GM12878 (cell line): ENCODE measurements at regions not wholly inside any gene's neighbourhood (a gene's known extent, or its start where the extent isn't known, plus 50 kb on each side); places are given as distances from the start of the nearest gene placed in this dataset.

Source experiments
- ATAC-seq: fragments of 200-7000 bp; cut with Tn5 transposase; 3 replicates; pipeline ENCODE4 v1.9.1; 2020; ENCODE audit warnings: mild to moderate bottlenecking, moderate library complexity
- BruUV-seq: library from RNA; stranded (reverse); fragments of 400-500 nt; replicated peaks from 2 replicates; lab custom pipeline; 2021; lab: Mats Ljungman, UMichigan
- CTCF ChIA-PET: fragments of 300-600 bp; sonication (Branson Sonifier 250); formaldehyde crosslinking; extraction: SDS; loops from one replicate; lab custom pipeline; 2021; ENCODE audit warnings: inconsistent platforms; lab: Yijun Ruan, JAX
- POLR2A ChIA-PET: fragments of 350-600 bp; formaldehyde crosslinking; extraction: SDS; loops from one replicate; lab custom pipeline; 2021; ENCODE audit warnings: inconsistent platforms; lab: Charles Lee
- RAD21 ChIA-PET: fragments of 300-600 bp; sonication (Branson Sonifier 250); formaldehyde crosslinking; loops from one replicate; lab custom pipeline; 2023; ENCODE audit warnings: antibody characterized with exemption; ENCODE audit not compliant: unreplicated experiment; lab: Charles Lee
- SMC1A ChIA-PET: fragments of 300-600 bp; sonication (Branson Sonifier 250); formaldehyde crosslinking; loops from one replicate; lab custom pipeline; 2023; ENCODE audit not compliant: unreplicated experiment, uncharacterized antibody; lab: Charles Lee
- DNase-seq: peaks from one replicate; pipeline ENCODE4 v3.0.0-alpha.2; 2011; ENCODE audit warnings: low read depth, low spot score
- FAIRE-seq: peaks from 3 replicates; lab custom pipeline; 2011; peaks lifted over from hg19 to GRCh38; lab: Jason Lieb, UNC
- H2AFZ ChIP-seq: 2 replicates; pipeline ENCODE4 v1.6.0; 2011; ENCODE audit warnings: low read depth, low read length, control low read depth; ENCODE audit not compliant: control insufficient read depth
- H3K27ac ChIP-seq: 2 replicates; pipeline ENCODE4 v1.5.1; 2011; ENCODE audit warnings: control low read depth; ENCODE audit not compliant: control insufficient read depth, insufficient read depth
- H3K27me3 ChIP-seq, 2 experiments: replicated peaks in 1 of 2; 2 replicates each; pipeline versions ENCODE4 v1.6.0 to v1.6.1; 2011; ENCODE audit warnings: low read length in 1 of 2; ENCODE audit not compliant: control insufficient read depth in 2 of 2, insufficient read depth in 2 of 2
- H3K36me3 ChIP-seq, 2 experiments: 2 replicates each; pipeline ENCODE4 v1.5.1; 2011; ENCODE audit warnings: low read length in 1 of 2; ENCODE audit not compliant: control insufficient read depth in 2 of 2, insufficient read depth in 2 of 2
- H3K4me1 ChIP-seq: 2 replicates; pipeline ENCODE4 v1.6.1; 2011; ENCODE audit warnings: mild to moderate bottlenecking, low read length, moderate library complexity, mixed read lengths; ENCODE audit not compliant: control insufficient read depth, insufficient read depth
- H3K4me2 ChIP-seq: 2 replicates; pipeline ENCODE4 v1.6.0; 2011; ENCODE audit warnings: control low read depth; ENCODE audit not compliant: control insufficient read depth, insufficient read depth
- H3K4me3 ChIP-seq: fragments of 200-600 bp; sonication (generic); 2 replicates; pipeline ENCODE4 v1.5.1; 2016
- H3K79me2 ChIP-seq: 2 replicates; pipeline ENCODE4 v1.6.0; 2011; ENCODE audit warnings: low read length; ENCODE audit not compliant: control insufficient read depth, insufficient read depth
- H3K9ac ChIP-seq: 2 replicates; pipeline ENCODE4 v1.8.0; 2011; ENCODE audit warnings: low read length, control low read depth, mixed read lengths; ENCODE audit not compliant: control insufficient read depth, insufficient read depth
- H3K9me3 ChIP-seq: replicated peaks from 3 replicates; pipeline ENCODE4 v1.5.1; 2011; ENCODE audit warnings: mild to moderate bottlenecking, low read length; ENCODE audit not compliant: control insufficient read depth, insufficient read depth
- H4K20me1 ChIP-seq: 2 replicates; pipeline ENCODE4 v1.6.0; 2011; ENCODE audit not compliant: control insufficient read depth, insufficient read depth
- EGR1 ChIP-seq, 2 experiments: IDR thresholded peaks; 1 replicate in 1 of 2; 2 replicates in 1 of 2; pipeline ENCODE4 v1.6.1; 2011 to 2012; ENCODE audit warnings: low read depth in 2 of 2, low read length in 2 of 2, borderline replicate concordance in 1 of 2, mild to moderate bottlenecking in 1 of 2, moderate library complexity in 1 of 2
- NBN ChIP-seq: fragments of 450-650 bp; IDR thresholded peaks from 2 replicates; pipeline ENCODE4 v1.6.1; 2016
- TAF1 ChIP-seq: IDR thresholded peaks from 2 replicates; pipeline ENCODE4 v1.6.1; 2011; ENCODE audit warnings: mild to moderate bottlenecking, low read depth, low read length, borderline replicate concordance
- TCF7 ChIP-seq: IDR thresholded peaks from 2 replicates; pipeline ENCODE4 v1.6.1; 2014; ENCODE audit warnings: antibody characterized with exemption, borderline replicate concordance
- ZZZ3 ChIP-seq: IDR thresholded peaks from 2 replicates; pipeline ENCODE4 v1.6.1; 2011; ENCODE audit warnings: low read depth; ENCODE audit not compliant: control insufficient read depth, insufficient read length
- WGBS: methylation state at CpG from one replicate; pipeline ENCODE4 v1.1.6; 2016; ENCODE audit warnings: low lambda C conversion rate; ENCODE audit not compliant: insufficient replicate concordance, insufficient coverage; ENCODE audit errors: missing lambda C conversion rate; 5-methylcytosine and 5-hydroxymethylcytosine counted together
- in situ Hi-C: fragments of 300-500 bp; cut with MboI; formaldehyde crosslinking; loops from 9 replicates; pipeline ENCODE4 v1.14.3; 2018; ENCODE audit warnings: mixed read lengths
- intact Hi-C: fragments of 100-400 bp; cut with micrococcal nuclease; formaldehyde crosslinking; loops from one replicate; pipeline ENCODE4 v1.14.2; 2022; ENCODE audit not compliant: unreplicated experiment
- TF ChIP-seq, protein P1 (sequence below): fragments of 450-650 bp; IDR thresholded peaks from 2 replicates; pipeline ENCODE4 v1.6.1; 2017; ENCODE audit warnings: mild to moderate bottlenecking, low read depth, inconsistent platforms; ENCODE audit not compliant: poor library complexity, severe bottlenecking
- TF ChIP-seq, protein P2 (sequence below): IDR thresholded peaks from 2 replicates; pipeline ENCODE4 v1.6.1; 2011; ENCODE audit warnings: mild to moderate bottlenecking, low read depth, low read length, moderate library complexity; ENCODE audit not compliant: insufficient replicate concordance

DNA sequence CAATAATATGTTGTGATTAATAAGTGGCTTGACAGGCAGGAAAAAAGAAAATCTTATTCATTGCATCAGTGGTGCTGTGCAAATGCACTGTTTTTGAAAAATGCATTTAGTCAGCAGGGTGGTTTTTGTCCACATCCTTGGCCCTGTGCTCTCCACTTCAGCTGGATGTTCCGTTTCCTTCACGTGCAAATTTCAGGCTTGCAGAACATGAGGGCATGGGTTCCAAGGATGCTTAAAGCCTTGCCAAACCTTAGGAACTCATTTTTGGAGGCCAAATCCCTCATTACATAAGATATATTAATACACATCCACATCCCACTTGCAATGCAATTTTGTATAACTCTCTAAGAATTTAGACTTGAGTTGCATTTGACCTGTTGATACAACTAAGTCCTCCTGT, 410.1 kb downstream of the PRDM2 start:
- ATAC-seq (no peak), FAIRE-seq (no peak)
- ChIA-PET POLR2A (no interaction called here), SMC1A (no interaction called here)
- no peaks in the 10 kb centered on the region for H3K79me2 ChIP-seq
- no peaks in the 10 kb centered on the region for H3K27me3 ChIP-seq
- H3K9ac ChIP-seq: no peak overlapping the region
- intact Hi-C loops: loop anchor here (5.0 kb wide), 1 partner anchor 937 kb away; no protein-coding TSS in a partner anchor
- 28% methylated on average over 2 of the region's 2 CpGs for WGBS
- no peak overlapping the region for H2AFZ ChIP-seq
- H3K4me2 ChIP-seq: no peak overlapping the region
- no peak for TF ChIP-seq TAF1
- TF ChIP-seq, protein P1, sequence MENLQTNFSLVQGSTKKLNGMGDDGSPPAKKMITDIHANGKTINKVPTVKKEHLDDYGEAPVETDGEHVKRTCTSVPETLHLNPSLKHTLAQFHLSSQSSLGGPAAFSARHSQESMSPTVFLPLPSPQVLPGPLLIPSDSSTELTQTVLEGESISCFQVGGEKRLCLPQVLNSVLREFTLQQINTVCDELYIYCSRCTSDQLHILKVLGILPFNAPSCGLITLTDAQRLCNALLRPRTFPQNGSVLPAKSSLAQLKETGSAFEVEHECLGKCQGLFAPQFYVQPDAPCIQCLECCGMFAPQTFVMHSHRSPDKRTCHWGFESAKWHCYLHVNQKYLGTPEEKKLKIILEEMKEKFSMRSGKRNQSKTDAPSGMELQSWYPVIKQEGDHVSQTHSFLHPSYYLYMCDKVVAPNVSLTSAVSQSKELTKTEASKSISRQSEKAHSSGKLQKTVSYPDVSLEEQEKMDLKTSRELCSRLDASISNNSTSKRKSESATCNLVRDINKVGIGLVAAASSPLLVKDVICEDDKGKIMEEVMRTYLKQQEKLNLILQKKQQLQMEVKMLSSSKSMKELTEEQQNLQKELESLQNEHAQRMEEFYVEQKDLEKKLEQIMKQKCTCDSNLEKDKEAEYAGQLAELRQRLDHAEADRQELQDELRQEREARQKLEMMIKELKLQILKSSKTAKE: no peak
- TF ChIP-seq, protein P2, sequence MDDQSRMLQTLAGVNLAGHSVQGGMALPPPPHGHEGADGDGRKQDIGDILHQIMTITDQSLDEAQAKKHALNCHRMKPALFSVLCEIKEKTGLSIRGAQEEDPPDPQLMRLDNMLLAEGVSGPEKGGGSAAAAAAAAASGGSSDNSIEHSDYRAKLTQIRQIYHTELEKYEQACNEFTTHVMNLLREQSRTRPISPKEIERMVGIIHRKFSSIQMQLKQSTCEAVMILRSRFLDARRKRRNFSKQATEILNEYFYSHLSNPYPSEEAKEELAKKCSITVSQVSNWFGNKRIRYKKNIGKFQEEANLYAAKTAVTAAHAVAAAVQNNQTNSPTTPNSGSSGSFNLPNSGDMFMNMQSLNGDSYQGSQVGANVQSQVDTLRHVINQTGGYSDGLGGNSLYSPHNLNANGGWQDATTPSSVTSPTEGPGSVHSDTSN: no peak
- TF ChIP-seq TCF7: no peak
- no peak for TF ChIP-seq EGR1 (IDR thresholded peaks at IDR 0.05; ENCODE audit: borderline replicate concordance in 1 of 2, low read depth in 2 of 2, low read length in 2 of 2)
- no peak for TF ChIP-seq ZZZ3
- no peak for TF ChIP-seq NBN
- TF ChIP-seq, all 136 proteins: peak for 0
- no peak for DNase-seq
- no TSS peak for BruUV-seq
- H3K27ac ChIP-seq: no peak overlapping the region
- no peak overlapping the region for H3K4me3 ChIP-seq
- H4K20me1 ChIP-seq: no peaks in the 10 kb centered on the region
- in situ Hi-C loops: no loop called here
- ChIA-PET RAD21 (no interaction called here), CTCF (no interaction called here)
- no peaks in the 10 kb centered on the region for H3K9me3 ChIP-seq
- no peaks in the 10 kb centered on the region for H3K4me1 ChIP-seq
- no peaks in the 10 kb centered on the region for H3K36me3 ChIP-seq
